ENCODE measurements at regions not wholly inside any gene's neighbourhood (a gene's known extent, or its start where the extent isn't known, plus 50 kb on each side); places are given as distances from the start of the nearest gene placed in this dataset.
A peak's percentile ranks its signal among the peaks of the same experiment; 100 is the strongest.
"Not testable (repeated sequence)": the region's sequence is repeated elsewhere in the genome, so short reads cannot be mapped to it uniquely, and the experiment has no call there.

DNA sequence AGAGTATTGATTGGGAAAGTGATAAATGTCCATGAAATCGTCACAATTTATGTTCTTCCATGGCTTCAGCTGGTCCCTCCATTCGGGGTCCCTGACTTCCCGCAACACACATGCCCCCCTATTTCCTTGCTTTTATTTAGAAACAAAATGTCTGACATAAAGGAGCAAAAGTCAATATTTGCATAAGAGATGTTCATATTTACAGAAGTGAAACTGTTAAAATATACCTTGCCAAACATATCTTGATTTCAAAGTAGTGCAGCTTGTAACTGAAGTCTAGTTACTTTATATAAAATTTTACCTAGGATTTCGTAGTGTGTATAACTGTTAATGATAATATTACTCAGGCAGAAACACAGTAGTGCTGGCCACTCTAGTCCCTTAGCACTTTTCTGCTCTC lies 548.9 kb upstream of the ADGRB3 start:
- Histone ChIP-seq H3K36me3 (replicated peaks) (no peaks in the 10 kb centered on the region), H3K27ac (no peak overlapping the region), H3K4me3 (ENCODE audit: low read depth, low read length) (no peak overlapping the region), H3K27me3 (replicated peaks) (no peaks in the 10 kb centered on the region)
- DNase-seq: no peak
- in situ Hi-C loops (cut with HindIII; ENCODE audit: low pct_ligation_motif_present, low sequenced_read_pairs): no loop called here
- TF ChIP-seq, protein P1, sequence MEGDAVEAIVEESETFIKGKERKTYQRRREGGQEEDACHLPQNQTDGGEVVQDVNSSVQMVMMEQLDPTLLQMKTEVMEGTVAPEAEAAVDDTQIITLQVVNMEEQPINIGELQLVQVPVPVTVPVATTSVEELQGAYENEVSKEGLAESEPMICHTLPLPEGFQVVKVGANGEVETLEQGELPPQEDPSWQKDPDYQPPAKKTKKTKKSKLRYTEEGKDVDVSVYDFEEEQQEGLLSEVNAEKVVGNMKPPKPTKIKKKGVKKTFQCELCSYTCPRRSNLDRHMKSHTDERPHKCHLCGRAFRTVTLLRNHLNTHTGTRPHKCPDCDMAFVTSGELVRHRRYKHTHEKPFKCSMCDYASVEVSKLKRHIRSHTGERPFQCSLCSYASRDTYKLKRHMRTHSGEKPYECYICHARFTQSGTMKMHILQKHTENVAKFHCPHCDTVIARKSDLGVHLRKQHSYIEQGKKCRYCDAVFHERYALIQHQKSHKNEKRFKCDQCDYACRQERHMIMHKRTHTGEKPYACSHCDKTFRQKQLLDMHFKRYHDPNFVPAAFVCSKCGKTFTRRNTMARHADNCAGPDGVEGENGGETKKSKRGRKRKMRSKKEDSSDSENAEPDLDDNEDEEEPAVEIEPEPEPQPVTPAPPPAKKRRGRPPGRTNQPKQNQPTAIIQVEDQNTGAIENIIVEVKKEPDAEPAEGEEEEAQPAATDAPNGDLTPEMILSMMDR (IDR thresholded peaks at IDR 0.05; ENCODE audit: low read depth, low read length, missing control alignments): no peak

DNA sequence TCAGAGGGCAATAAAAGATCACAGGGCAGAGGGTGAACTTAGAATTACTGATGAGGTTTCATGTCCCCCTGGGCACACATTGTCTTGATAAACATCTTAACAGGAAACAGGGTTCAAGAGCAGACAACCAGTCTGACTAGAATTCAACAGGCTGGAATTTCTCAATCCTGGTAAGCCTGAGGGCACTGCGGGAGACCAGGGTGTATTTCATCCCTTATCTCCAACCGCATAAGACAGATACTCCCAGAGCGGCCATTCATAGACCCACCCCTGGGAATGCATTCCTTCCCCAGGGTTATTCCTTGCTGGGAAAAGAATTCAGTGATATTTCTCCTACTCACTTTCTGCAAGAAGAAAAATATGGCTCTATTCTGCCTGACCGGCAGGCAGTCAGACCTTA lies 549.5 kb upstream of the ADGRB3 start:
- H3K36me3 ChIP-seq (replicated peaks); H3K4me3 ChIP-seq (ENCODE audit: low read depth, low read length); DNase-seq; H3K27me3 ChIP-seq (replicated peaks); H3K27ac ChIP-seq; in situ Hi-C loops (cut with HindIII; ENCODE audit: low pct_ligation_motif_present, low sequenced_read_pairs): not testable (repeated sequence)

DNA sequence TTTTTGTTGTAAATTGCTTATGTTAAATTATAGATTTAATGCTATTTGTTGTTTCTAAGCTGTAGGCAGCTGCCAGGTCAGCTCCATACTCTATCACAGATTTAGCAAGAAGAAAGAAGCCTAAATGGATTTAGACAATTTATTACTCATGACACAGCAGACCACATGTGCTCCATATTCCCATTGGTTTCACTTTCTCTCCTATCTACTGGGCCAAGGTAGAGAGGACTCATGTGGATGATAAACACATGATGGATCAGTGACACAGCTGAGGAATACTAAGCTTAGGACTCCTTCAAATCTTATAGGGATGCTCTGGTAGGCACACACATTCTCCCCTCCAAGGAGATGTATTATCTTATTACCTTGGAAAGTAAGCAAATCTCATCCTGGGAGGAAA lies 553.0 kb upstream of the ADGRB3 start:
- Histone ChIP-seq H3K36me3 (replicated peaks) (no peaks in the 10 kb centered on the region), H3K27ac (no peak overlapping the region), H3K4me3 (ENCODE audit: low read depth, low read length) (no peak overlapping the region), H3K27me3 (replicated peaks) (no peaks in the 10 kb centered on the region)
- TF ChIP-seq, protein P1 (IDR thresholded peaks at IDR 0.05; ENCODE audit: low read depth, low read length, missing control alignments): no peak
- in situ Hi-C loops (cut with HindIII; ENCODE audit: low pct_ligation_motif_present, low sequenced_read_pairs): no loop called here
- peak; percentile 1 for DNase-seq

DNA sequence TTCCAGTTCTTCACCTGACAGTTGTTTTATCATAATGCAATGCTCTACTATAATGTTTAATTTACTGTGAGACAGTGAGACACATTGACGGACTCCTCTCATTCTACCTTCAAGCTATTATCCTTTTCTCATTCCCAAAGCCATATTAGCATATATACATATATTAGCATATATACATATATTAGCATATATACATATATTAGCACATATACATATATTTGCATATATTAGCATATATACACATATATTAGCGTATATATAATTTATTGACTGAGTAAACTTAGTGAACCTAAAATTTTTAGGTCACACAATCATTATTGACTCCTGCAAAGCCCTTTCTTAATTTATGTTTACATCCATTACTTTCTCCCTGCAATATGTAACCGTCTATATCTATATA lies 555.0 kb upstream of the ADGRB3 start:
- Histone ChIP-seq H3K27me3 (replicated peaks) (no peaks in the 10 kb centered on the region), H3K27ac (no peak overlapping the region), H3K36me3 (replicated peaks) (no peaks in the 10 kb centered on the region), H3K4me3 (ENCODE audit: low read depth, low read length) (no peak overlapping the region)
- TF ChIP-seq, protein P1 (IDR thresholded peaks at IDR 0.05; ENCODE audit: low read depth, low read length, missing control alignments): no peak
- in situ Hi-C loops (cut with HindIII; ENCODE audit: low pct_ligation_motif_present, low sequenced_read_pairs): no loop called here
- no peak for DNase-seq

DNA sequence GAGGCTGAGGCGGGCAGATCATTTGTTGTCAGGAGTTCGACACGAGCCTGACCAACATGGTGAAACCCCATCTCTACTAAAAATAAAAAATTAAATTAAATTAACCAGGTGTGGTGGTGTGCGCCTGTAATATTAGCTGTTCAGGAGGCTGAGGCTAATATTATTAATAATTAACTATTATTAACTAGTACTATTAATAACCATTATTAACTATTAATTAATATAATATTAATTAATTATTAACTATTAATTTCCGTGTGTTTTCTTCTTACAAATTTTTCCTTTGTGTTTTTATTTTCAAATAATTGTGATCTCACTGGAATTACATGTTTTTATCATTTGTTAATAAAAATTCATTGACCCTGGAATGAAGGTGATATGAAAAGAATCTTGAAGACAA lies 557.4 kb upstream of the ADGRB3 start:
- H3K27me3 ChIP-seq (replicated peaks): no peaks in the 10 kb centered on the region
- no peak overlapping the region for H3K27ac ChIP-seq
- H3K36me3 ChIP-seq (replicated peaks): no peaks in the 10 kb centered on the region
- DNase-seq: no peak
- TF ChIP-seq, protein P1 (IDR thresholded peaks at IDR 0.05; ENCODE audit: low read depth, low read length, missing control alignments): no peak
- in situ Hi-C loops (cut with HindIII; ENCODE audit: low pct_ligation_motif_present, low sequenced_read_pairs): no loop called here
- no peak overlapping the region for H3K4me3 ChIP-seq (ENCODE audit: low read depth, low read length)

DNA sequence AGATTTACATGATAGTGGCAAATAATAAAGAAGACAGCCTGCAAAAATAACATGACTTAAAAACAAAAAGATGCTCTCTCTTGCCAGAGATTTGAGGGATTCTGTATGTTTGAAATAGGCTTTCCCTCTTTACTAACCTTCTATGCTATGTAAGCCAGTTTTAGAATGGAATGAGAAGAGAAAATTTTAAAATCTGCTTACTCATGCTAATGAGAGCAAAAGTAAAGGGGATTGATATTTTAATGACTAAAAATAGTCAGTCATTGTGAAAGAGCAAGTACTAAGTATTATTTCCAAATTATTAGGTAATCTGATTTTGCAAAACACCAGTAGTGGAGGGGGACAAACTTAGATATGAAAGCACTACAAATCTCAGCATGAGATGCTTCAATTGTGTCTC lies 563.3 kb upstream of the ADGRB3 start:
- no peak overlapping the region for H3K27ac ChIP-seq
- in situ Hi-C loops (cut with HindIII; ENCODE audit: low pct_ligation_motif_present, low sequenced_read_pairs): no loop called here
- no peaks in the 10 kb centered on the region for H3K36me3 ChIP-seq (replicated peaks)
- no peak for DNase-seq
- TF ChIP-seq, protein P1 (IDR thresholded peaks at IDR 0.05; ENCODE audit: low read depth, low read length, missing control alignments): no peak
- no peak overlapping the region for H3K4me3 ChIP-seq (ENCODE audit: low read depth, low read length)
- no peaks in the 10 kb centered on the region for H3K27me3 ChIP-seq (replicated peaks)

Data from brain microvascular endothelial cell (primary cell).